GM23338 (cell line): ENCODE measurements at regions not wholly inside any gene's neighbourhood (a gene's known extent, or its start where the extent isn't known, plus 50 kb on each side); places are given as distances from the start of the nearest gene placed in this dataset.

Experiments
- CREB1 ChIP-seq: fragments of 250-450 bp; sonication (Bioruptor Pico); IDR thresholded peaks from 2 replicates; pipeline ENCODE4 v1.5.0; 2020; ENCODE audit warnings: low read depth, mild to moderate bottlenecking, moderate library complexity
- EZH2 ChIP-seq: fragments of 200-600 bp; sonication (generic); IDR thresholded peaks from one replicate; pipeline ENCODE4 v1.8.0; 2017; ENCODE audit warnings: antibody characterized with exemption, mild to moderate bottlenecking, low read depth; ENCODE audit not compliant: unreplicated experiment
- JUNB ChIP-seq: IDR thresholded peaks from one replicate; pipeline ENCODE4 v1.6.1; 2016; ENCODE audit warnings: antibody characterized with exemption; ENCODE audit not compliant: unreplicated experiment
- NANOG ChIP-seq: IDR thresholded peaks from 2 replicates; pipeline ENCODE4 v1.6.1; 2016; ENCODE audit warnings: antibody characterized with exemption, borderline replicate concordance
- POLR2AphosphoS5 ChIP-seq: IDR thresholded peaks from 2 replicates; pipeline ENCODE4 v1.6.1; 2016; ENCODE audit warnings: antibody characterized with exemption, low read depth
- TF ChIP-seq, protein P1 (sequence below), 2 experiments: fragments of 200-600 bp in 1 of 2; sonication (generic) in 1 of 2; conservative IDR thresholded peaks; 2 replicates each; pipeline versions ENCODE4 v1.5.1 to v1.6.1; 2016 to 2017; ENCODE audit warnings: antibody characterized with exemption in 2 of 2, low read depth in 2 of 2, mild to moderate bottlenecking in 2 of 2, moderate library complexity in 1 of 2
- TF ChIP-seq, protein P2 (sequence below): IDR thresholded peaks from one replicate; pipeline ENCODE4 v1.6.1; 2018; ENCODE audit warnings: antibody characterized with exemption; ENCODE audit not compliant: unreplicated experiment
- TF ChIP-seq, protein P3 (sequence below): IDR thresholded peaks from 2 replicates; pipeline ENCODE4 v1.6.1; 2016; ENCODE audit warnings: antibody characterized with exemption

DNA sequence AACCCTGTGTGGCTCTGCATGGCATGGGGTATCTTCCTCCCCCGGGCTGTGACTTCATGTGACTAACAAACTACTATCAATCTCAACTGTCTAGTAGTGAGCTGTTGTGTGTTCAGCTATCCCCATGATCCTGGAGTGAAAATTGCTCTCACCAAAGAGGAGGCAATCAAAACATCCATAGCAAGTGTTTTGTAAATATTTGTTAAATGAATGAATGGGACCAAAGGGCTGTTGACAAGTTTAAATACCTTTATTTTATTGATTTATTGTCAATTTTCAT, 138.1 kb upstream of the CPM start:
- TF ChIP-seq POLR2AphosphoS5 (no peak), CREB1 (no peak), EZH2 (no peak), NANOG (no peak), JUNB (no peak)
- TF ChIP-seq, protein P1, sequence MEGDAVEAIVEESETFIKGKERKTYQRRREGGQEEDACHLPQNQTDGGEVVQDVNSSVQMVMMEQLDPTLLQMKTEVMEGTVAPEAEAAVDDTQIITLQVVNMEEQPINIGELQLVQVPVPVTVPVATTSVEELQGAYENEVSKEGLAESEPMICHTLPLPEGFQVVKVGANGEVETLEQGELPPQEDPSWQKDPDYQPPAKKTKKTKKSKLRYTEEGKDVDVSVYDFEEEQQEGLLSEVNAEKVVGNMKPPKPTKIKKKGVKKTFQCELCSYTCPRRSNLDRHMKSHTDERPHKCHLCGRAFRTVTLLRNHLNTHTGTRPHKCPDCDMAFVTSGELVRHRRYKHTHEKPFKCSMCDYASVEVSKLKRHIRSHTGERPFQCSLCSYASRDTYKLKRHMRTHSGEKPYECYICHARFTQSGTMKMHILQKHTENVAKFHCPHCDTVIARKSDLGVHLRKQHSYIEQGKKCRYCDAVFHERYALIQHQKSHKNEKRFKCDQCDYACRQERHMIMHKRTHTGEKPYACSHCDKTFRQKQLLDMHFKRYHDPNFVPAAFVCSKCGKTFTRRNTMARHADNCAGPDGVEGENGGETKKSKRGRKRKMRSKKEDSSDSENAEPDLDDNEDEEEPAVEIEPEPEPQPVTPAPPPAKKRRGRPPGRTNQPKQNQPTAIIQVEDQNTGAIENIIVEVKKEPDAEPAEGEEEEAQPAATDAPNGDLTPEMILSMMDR (conservative IDR thresholded peaks at IDR 0.05; ENCODE audit: low read depth in 2 of 2), result no peak
- TF ChIP-seq, protein P2, sequence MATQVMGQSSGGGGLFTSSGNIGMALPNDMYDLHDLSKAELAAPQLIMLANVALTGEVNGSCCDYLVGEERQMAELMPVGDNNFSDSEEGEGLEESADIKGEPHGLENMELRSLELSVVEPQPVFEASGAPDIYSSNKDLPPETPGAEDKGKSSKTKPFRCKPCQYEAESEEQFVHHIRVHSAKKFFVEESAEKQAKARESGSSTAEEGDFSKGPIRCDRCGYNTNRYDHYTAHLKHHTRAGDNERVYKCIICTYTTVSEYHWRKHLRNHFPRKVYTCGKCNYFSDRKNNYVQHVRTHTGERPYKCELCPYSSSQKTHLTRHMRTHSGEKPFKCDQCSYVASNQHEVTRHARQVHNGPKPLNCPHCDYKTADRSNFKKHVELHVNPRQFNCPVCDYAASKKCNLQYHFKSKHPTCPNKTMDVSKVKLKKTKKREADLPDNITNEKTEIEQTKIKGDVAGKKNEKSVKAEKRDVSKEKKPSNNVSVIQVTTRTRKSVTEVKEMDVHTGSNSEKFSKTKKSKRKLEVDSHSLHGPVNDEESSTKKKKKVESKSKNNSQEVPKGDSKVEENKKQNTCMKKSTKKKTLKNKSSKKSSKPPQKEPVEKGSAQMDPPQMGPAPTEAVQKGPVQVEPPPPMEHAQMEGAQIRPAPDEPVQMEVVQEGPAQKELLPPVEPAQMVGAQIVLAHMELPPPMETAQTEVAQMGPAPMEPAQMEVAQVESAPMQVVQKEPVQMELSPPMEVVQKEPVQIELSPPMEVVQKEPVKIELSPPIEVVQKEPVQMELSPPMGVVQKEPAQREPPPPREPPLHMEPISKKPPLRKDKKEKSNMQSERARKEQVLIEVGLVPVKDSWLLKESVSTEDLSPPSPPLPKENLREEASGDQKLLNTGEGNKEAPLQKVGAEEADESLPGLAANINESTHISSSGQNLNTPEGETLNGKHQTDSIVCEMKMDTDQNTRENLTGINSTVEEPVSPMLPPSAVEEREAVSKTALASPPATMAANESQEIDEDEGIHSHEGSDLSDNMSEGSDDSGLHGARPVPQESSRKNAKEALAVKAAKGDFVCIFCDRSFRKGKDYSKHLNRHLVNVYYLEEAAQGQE, result no peak
- TF ChIP-seq, protein P3, sequence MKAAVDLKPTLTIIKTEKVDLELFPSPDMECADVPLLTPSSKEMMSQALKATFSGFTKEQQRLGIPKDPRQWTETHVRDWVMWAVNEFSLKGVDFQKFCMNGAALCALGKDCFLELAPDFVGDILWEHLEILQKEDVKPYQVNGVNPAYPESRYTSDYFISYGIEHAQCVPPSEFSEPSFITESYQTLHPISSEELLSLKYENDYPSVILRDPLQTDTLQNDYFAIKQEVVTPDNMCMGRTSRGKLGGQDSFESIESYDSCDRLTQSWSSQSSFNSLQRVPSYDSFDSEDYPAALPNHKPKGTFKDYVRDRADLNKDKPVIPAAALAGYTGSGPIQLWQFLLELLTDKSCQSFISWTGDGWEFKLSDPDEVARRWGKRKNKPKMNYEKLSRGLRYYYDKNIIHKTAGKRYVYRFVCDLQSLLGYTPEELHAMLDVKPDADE, result no peak
